HepG2 (cell line): ENCODE measurements at regions not wholly inside any gene's neighbourhood (a gene's known extent, or its start where the extent isn't known, plus 50 kb on each side); places are given as distances from the start of the nearest gene placed in this dataset.

ENCODE experiments used
- ATAC-seq: fragments of 200-7000 bp; cut with Tn5 transposase; 3 replicates; pipeline ENCODE4 v1.9.1; 2020; ENCODE audit warnings: mild to moderate bottlenecking, moderate library complexity
- BruUV-seq: library from RNA; stranded (reverse); fragments of 400-500 nt; replicated peaks from 2 replicates; lab custom pipeline; 2021; lab: Mats Ljungman, UMichigan
- CTCF ChIA-PET: fragments of 300-600 bp; formaldehyde crosslinking; extraction: SDS; loops from one replicate; lab custom pipeline; 2021; ENCODE audit warnings: low total read pairs, inconsistent platforms, low intra/inter-chr PET ratio; lab: Yijun Ruan, JAX
- POLR2A ChIA-PET: fragments of 350-600 bp; sonication (Branson Sonifier 250); formaldehyde crosslinking; loops from one replicate; lab custom pipeline; 2020; ENCODE audit warnings: antibody characterized with exemption, inconsistent platforms; lab: Yijun Ruan, JAX
- DNase-seq: peaks from one replicate; pipeline ENCODE4 v3.0.0-alpha.2; 2015; ENCODE audit warnings: low spot score
- FAIRE-seq: peaks from 3 replicates; lab custom pipeline; 2011; peaks lifted over from hg19 to GRCh38; lab: Jason Lieb, UNC
- H2AFZ ChIP-seq: one replicate; pipeline ENCODE4 v1.6.1; 2011; ENCODE audit warnings: low read length, inconsistent platforms
- H3K27ac ChIP-seq: fragments of 300-600 bp; 3 replicates; pipeline ENCODE4 v1.8.0; 2011; ENCODE audit warnings: mixed run types, mild to moderate bottlenecking, mixed read lengths, low read length, inconsistent platforms; ENCODE audit not compliant: insufficient read depth; ENCODE audit errors: extremely low read length
- H3K27me3 ChIP-seq, 2 experiments: fragments of 200-600 bp in 1 of 2; 2 replicates in 1 of 2; 3 replicates in 1 of 2; pipeline versions ENCODE4 v1.6.0 to v1.8.0; 2011; ENCODE audit warnings: low read length in 2 of 2, mild to moderate bottlenecking in 2 of 2, moderate library complexity in 2 of 2, inconsistent platforms in 1 of 2; ENCODE audit not compliant: insufficient read depth in 2 of 2, control insufficient read depth in 1 of 2
- H3K36me3 ChIP-seq, 2 experiments: fragments of 200-600 bp in 1 of 2; replicated peaks in 1 of 2; 2 replicates in 1 of 2; 3 replicates in 1 of 2; pipeline versions ENCODE4 v1.5.1 to v1.8.0; 2011; ENCODE audit warnings: low read length in 2 of 2, inconsistent platforms in 1 of 2; ENCODE audit not compliant: insufficient read depth in 2 of 2, control insufficient read depth in 1 of 2
- H3K4me1 ChIP-seq: 2 replicates; pipeline ENCODE4 v1.5.1; 2012; ENCODE audit warnings: low read length, inconsistent platforms; ENCODE audit not compliant: insufficient read depth
- H3K4me2 ChIP-seq: 2 replicates; pipeline ENCODE4 v1.6.0; 2011; ENCODE audit warnings: low read depth, low read length, inconsistent platforms
- H3K4me3 ChIP-seq, 3 experiments: fragments of 200-600 bp in 1 of 3; sonication (generic), shearing (Covaris generic) in 1 of 3; replicated peaks in 1 of 3; 2 replicates each; pipeline ENCODE4 v1.5.1; 2011 to 2016; ENCODE audit warnings: low read length in 3 of 3, inconsistent platforms in 2 of 3, low read depth in 2 of 3, mild to moderate bottlenecking in 2 of 3, control low read depth in 1 of 3, mixed read lengths in 1 of 3; ENCODE audit not compliant: insufficient read depth in 1 of 3
- H3K79me2 ChIP-seq: one replicate; pipeline ENCODE4 v1.6.1; 2011; ENCODE audit warnings: low read length, inconsistent platforms; ENCODE audit not compliant: insufficient read depth
- H3K9ac ChIP-seq: 2 replicates; pipeline ENCODE4 v1.6.0; 2011; ENCODE audit warnings: mild to moderate bottlenecking, low read depth, low read length, inconsistent platforms; ENCODE audit not compliant: insufficient read depth
- H3K9me3 ChIP-seq: 2 replicates; pipeline ENCODE4 v1.5.1; 2012; ENCODE audit warnings: mild to moderate bottlenecking, low read length
- H4K20me1 ChIP-seq: 2 replicates; pipeline ENCODE4 v1.6.0; 2011; ENCODE audit warnings: inconsistent platforms, mild to moderate bottlenecking, low read length, moderate library complexity; ENCODE audit not compliant: insufficient read depth
- ARHGAP35 ChIP-seq: sonication (generic); formaldehyde crosslinking; IDR thresholded peaks from 2 replicates; pipeline ENCODE4 v1.9.0; 2022; ENCODE audit warnings: mild to moderate bottlenecking, inconsistent platforms, moderate library complexity, missing genetic modification reagents, borderline replicate concordance
- DR1 ChIP-seq: sonication (generic); formaldehyde crosslinking; IDR thresholded peaks from 2 replicates; pipeline ENCODE4 v1.8.0; 2021; ENCODE audit warnings: mild to moderate bottlenecking, missing genetic modification reagents, inconsistent platforms
- HNF4G ChIP-seq, 2 experiments: sonication (generic) in 1 of 2; formaldehyde crosslinking in 1 of 2; IDR thresholded peaks; 2 replicates each; pipeline versions ENCODE4 v1.4.0 to v1.6.1; 2011 to 2020; ENCODE audit warnings: borderline replicate concordance in 2 of 2, low read depth in 2 of 2, mild to moderate bottlenecking in 2 of 2, low read length in 1 of 2, missing genetic modification reagents in 1 of 2, moderate library complexity in 1 of 2
- KAT2B ChIP-seq: fragments of 150-350 bp; IDR thresholded peaks from 2 replicates; pipeline ENCODE4 v1.6.1; 2014; ENCODE audit warnings: low read depth, low read length, borderline replicate concordance
- MAFF ChIP-seq: IDR thresholded peaks from 2 replicates; pipeline ENCODE4 v1.6.1; 2011; ENCODE audit warnings: low read depth, low read length, improper control_type of control experiment
- NR2F2 ChIP-seq: IDR thresholded peaks from 2 replicates; pipeline ENCODE4 v1.6.1; 2012; ENCODE audit warnings: low read depth, inconsistent platforms, borderline replicate concordance
- PRMT3 ChIP-seq: sonication (generic); formaldehyde crosslinking; IDR thresholded peaks from 2 replicates; pipeline ENCODE4 v1.8.1; 2022; ENCODE audit warnings: low read depth, mild to moderate bottlenecking, moderate library complexity, missing genetic modification reagents, borderline replicate concordance
- REL ChIP-seq: sonication (generic); formaldehyde crosslinking; conservative IDR thresholded peaks from 2 replicates; pipeline ENCODE4 v1.8.0; 2022; ENCODE audit warnings: mild to moderate bottlenecking, missing genetic modification reagents, moderate library complexity
- SNAI1 ChIP-seq: sonication (generic); formaldehyde crosslinking; IDR thresholded peaks from 2 replicates; pipeline ENCODE4 v1.5.0; 2020; ENCODE audit warnings: mild to moderate bottlenecking, missing genetic modification reagents, borderline replicate concordance
- SOX6 ChIP-seq, 2 experiments: fragments of 450-650 bp in 1 of 2; sonication (generic) in 1 of 2; formaldehyde crosslinking in 1 of 2; IDR thresholded peaks; 2 replicates each; pipeline versions ENCODE4 v1.4.0 to v1.6.1; 2017 to 2020; ENCODE audit warnings: antibody characterized with exemption in 1 of 2, mild to moderate bottlenecking in 1 of 2, missing genetic modification reagents in 1 of 2
- SP2 ChIP-seq: sonication (generic); formaldehyde crosslinking; IDR thresholded peaks from 2 replicates; pipeline ENCODE4 v1.5.1; 2020; ENCODE audit warnings: mild to moderate bottlenecking, missing genetic modification reagents
- SRSF9 ChIP-seq: fragments of 200-400 bp; formaldehyde crosslinking; IDR thresholded peaks from 2 replicates; pipeline ENCODE4 v1.6.1; 2018; ENCODE audit warnings: borderline replicate concordance, mild to moderate bottlenecking, low read depth, low read length; ENCODE audit not compliant: insufficient read depth, poor library complexity, severe bottlenecking
- ZBTB7A ChIP-seq: sonication (generic); formaldehyde crosslinking; IDR thresholded peaks from 2 replicates; pipeline ENCODE4 v1.8.0; 2022; ENCODE audit warnings: mild to moderate bottlenecking, missing genetic modification reagents
- ZNF263 ChIP-seq: sonication (generic); formaldehyde crosslinking; IDR thresholded peaks from 2 replicates; pipeline ENCODE4 v1.4.0; 2020; ENCODE audit warnings: missing genetic modification reagents
- ZNF468 ChIP-seq: sonication (generic); formaldehyde crosslinking; IDR thresholded peaks from 2 replicates; pipeline ENCODE4 v1.8.0; 2022; ENCODE audit warnings: mild to moderate bottlenecking, moderate library complexity, missing genetic modification reagents
- ZNF557 ChIP-seq: sonication (generic); formaldehyde crosslinking; IDR thresholded peaks from 2 replicates; pipeline ENCODE4 v1.4.0; 2020; ENCODE audit warnings: missing genetic modification reagents
- WGBS: methylation state at CpG from one replicate; pipeline ENCODE4 v1.1.6; 2017; ENCODE audit warnings: low lambda C conversion rate; 5-methylcytosine and 5-hydroxymethylcytosine counted together
- in situ Hi-C: cut with HindIII; loops from 2 replicates; pipeline ENCODE4 v1.10.0; 2017; ENCODE audit warnings: low pct_unique_long_range_greater_than_20kb; ENCODE audit not compliant: extremely low pct_ligation_motif_present
- intact Hi-C: fragments of 100-400 bp; cut with micrococcal nuclease; formaldehyde crosslinking; loops from one replicate; pipeline ENCODE4 v1.10.0; 2022; ENCODE audit not compliant: unreplicated experiment

DNA sequence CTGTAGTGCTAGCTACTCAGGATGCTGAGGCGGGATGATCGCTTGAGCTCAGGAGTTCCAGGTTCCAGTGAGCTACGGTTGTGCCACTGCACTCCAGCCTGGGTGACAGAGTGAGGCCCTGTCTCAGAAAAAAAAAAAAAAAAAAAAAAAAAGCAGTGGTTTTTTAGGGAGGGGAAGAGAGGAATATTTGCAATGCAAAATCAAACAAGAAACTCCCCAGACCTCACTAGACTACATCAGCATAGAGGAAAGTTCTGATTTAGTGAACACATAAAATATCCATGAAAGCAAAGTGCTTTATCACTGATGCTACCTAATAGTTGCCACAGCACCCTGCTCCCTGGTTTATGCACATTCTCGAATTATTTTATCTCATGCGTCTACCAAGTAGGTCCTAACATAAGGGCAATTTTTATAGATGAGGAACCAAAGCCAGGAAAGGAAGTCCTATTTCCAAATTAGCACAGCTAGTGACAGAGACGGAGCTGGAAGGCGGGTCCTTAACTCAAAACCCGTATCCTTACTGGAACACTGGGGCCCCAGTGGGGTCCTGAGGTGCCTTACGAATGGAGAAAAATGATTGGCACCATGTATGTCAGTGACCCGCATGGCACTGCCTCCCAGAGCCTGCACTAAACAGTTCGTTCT lies 50.7 kb upstream of the GPR157 start:
- in situ Hi-C loops (no loop called here), intact Hi-C loops (loop anchor here (5.0 kb wide), 1 partner anchor 67 kb away; no protein-coding TSS in a partner anchor)
- BruUV-seq, result no TSS peak
- H3K27ac ChIP-seq, result no peak overlapping the region
- peaks cover 13 to 25% of the 10 kb centered on the region in 2 experiments for H3K36me3 ChIP-seq
- ATAC-seq (no peak), DNase-seq (no peak), FAIRE-seq (no peak)
- no peak overlapping the region for H2AFZ ChIP-seq
- CTCF ChIA-PET, result interaction anchor here (3.2 kb wide), 1 partner anchor 17 kb away, joined by 19 read pairs; no protein-coding TSS in a partner anchor
- no peaks in the 10 kb centered on the region for H3K9me3 ChIP-seq
- H3K9ac ChIP-seq, result peak overlapping the region; percentile 4; the same call in 1 of the 2 replicates
- H3K4me1 ChIP-seq, result peaks cover 74% of the 10 kb centered on the region
- peaks cover 77% of the 10 kb centered on the region for H3K79me2 ChIP-seq
- 79% methylated on average over 11 of the region's 11 CpGs for WGBS
- POLR2A ChIA-PET, result interaction anchor here (0.9 to 3.2 kb wide), 13 partner anchors 8 to 71 kb away, joined by 3 to 24 read pairs (median 5); partner anchors contain the start of gene H6PD
- H3K27me3 ChIP-seq, result no peaks in the 10 kb centered on the region; a peak in 1 of 5 replicates
- TF ChIP-seq ARHGAP35 (CRISPR knock-in tag) (no peak), ZNF468 (no peak), SNAI1 (0 out of 2 replicates have a peak, but pooled peaks have one; percentile 35), MAFF (no peak)
- H3K4me3 ChIP-seq, result peak overlapping the region; percentile 88 to 94 (median 92); a peak in 5 of 6 replicates
- H3K4me2 ChIP-seq, result peak overlapping the region; percentile 90
- peaks cover 59% of the 10 kb centered on the region for H4K20me1 ChIP-seq

DNA sequence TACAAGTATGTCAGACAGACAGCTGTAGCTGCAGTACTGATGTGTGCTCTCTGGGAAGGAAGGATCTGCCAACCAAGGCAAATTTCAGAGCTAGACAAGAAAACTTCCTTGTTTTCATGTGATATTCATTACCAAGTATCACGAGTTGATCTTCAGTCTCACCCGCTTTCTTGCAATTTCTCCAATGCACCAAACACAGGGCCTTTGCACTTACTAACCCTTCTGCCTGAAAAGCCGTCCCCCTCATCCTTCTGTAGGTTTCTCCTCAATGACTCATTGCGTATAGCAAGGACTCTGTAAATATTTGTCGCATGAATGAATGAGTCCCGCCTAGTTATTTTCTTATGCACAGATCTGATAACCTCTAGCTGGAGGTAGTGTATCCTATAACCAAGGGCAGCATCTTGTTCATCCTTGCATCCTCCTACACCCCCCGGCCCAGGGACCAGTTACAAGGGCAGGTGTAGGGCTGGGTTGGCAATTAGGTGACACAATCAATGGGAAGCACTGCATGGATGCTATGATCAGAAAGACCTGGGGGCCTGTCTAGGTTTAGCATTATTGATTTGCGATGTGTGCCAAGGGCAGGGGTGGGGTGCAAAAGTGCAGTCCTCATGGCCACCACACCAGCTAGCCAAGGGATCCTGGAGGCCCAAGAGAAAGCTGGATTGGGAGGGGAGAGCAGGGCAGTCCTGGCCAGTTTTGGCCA lies 51.4 kb upstream of the GPR157 start:
- H3K4me3 ChIP-seq, result peak overlapping the region; percentile 88 to 94 (median 92)
- ATAC-seq, result peak; percentile 36
- peak; percentile 75 for DNase-seq
- in situ Hi-C loops (no loop called here), intact Hi-C loops (loop anchor here (5.0 kb wide), 1 partner anchor 68 kb away; no protein-coding TSS in a partner anchor)
- no peaks in the 10 kb centered on the region; a peak in 1 of 5 replicates for H3K27me3 ChIP-seq
- H3K27ac ChIP-seq, result peak overlapping the region; percentile 92
- peaks cover 70% of the 10 kb centered on the region for H3K79me2 ChIP-seq
- H2AFZ ChIP-seq, result no peak overlapping the region
- H3K4me2 ChIP-seq, result peak overlapping the region; percentile 90
- no peaks in the 10 kb centered on the region for H3K9me3 ChIP-seq
- FAIRE-seq, result peak; percentile 53
- BruUV-seq, result no TSS peak
- peak overlapping the region; percentile 94 for H3K9ac ChIP-seq
- peaks cover 9 to 18% of the 10 kb centered on the region in 2 experiments; a peak in 4 of 5 replicates for H3K36me3 ChIP-seq
- ChIA-PET POLR2A (interaction anchor here (0.5 to 3.2 kb wide), 18 partner anchors 9 to 70 kb away, joined by 3 to 24 read pairs (median 5); partner anchors contain the start of gene H6PD), CTCF (interaction anchor here (1.6 to 3.2 kb wide), 4 partner anchors 13 to 70 kb away, joined by 4 to 19 read pairs (median 9); no protein-coding TSS in a partner anchor)
- 18% methylated on average over 8 of the region's 8 CpGs for WGBS
- peaks cover 52% of the 10 kb centered on the region for H4K20me1 ChIP-seq
- H3K4me1 ChIP-seq, result peaks cover 74% of the 10 kb centered on the region
- TF ChIP-seq ZBTB7A (CRISPR knock-in tag) (no peak), NR2F2 (0 out of 2 replicates have a peak, but pooled peaks have one; percentile 33), DR1 (no peak), SP2 (no peak), SRSF9 (no peak), SOX6 (IDR thresholded peaks at IDR 0.05) (no peak), SOX6 (CRISPR knock-in tag; IDR thresholded peaks at IDR 0.05) (peak; percentile 47; the same call in 1 of the 2 replicates), PRMT3 (no peak), HNF4G (IDR thresholded peaks at IDR 0.05; ENCODE audit: borderline replicate concordance, low read depth, low read length) (no peak), HNF4G (CRISPR knock-in tag; IDR thresholded peaks at IDR 0.05; ENCODE audit: borderline replicate concordance, low read depth) (peak; percentile 52; the same call in 1 of the 2 replicates), KAT2B (0 out of 2 replicates have a peak, but pooled peaks have one; percentile 13), ZNF263 (CRISPR knock-in tag) (peak; percentile 65; the same call in 1 of the 2 replicates), ZNF557 (CRISPR knock-in tag) (no peak), REL (CRISPR knock-in tag) (no peak)
